ENCODE measurements at regions not wholly inside any gene's neighbourhood (a gene's known extent, or its start where the extent isn't known, plus 50 kb on each side); places are given as distances from the start of the nearest gene placed in this dataset.
"Not testable (repeated sequence)": the region's sequence is repeated elsewhere in the genome, so short reads cannot be mapped to it uniquely, and the experiment has no call there.

DNA sequence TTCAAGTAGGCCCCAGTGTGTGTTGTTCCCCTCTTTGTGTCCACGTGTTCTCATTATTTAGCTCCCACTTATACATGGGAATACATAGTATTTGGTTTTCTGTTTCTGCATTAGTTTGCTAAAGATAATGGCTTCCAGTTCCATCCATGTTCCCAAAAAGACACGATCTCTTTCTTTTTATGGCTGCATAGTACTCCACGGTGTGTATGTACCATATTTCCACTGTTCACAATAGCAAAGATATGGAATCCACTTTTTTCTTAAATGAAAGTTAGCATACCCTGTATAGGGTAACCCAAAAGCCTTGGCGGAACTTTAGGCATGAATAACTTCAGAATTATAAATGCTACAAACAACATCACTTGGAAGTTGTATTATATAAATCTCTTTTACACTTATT is 83.4 kb upstream of the NDUFV2 start:
- H3K27me3 ChIP-seq: no peaks in the 10 kb centered on the region
- 97 to 99% (median 97%) methylated on average over 4 of the region's 4 CpGs for WGBS, 5 donors
- H3K27ac ChIP-seq: no peak overlapping the region
- intact Hi-C loops (cut with DNase I; ENCODE audit: low total_unique reads): no loop called here
- H3K4me1 ChIP-seq: peaks cover 11 to 18% (median 14%) of the 10 kb centered on the region in 4 donors
- H3K4me3 ChIP-seq: no peak overlapping the region
- TF ChIP-seq EP300 (IDR thresholded peaks at IDR 0.05) (no peak), POLR2A (IDR thresholded peaks at IDR 0.05) (no peak), POLR2AphosphoS5 (IDR thresholded peaks at IDR 0.05) (no peak)
- TF ChIP-seq, protein P1, sequence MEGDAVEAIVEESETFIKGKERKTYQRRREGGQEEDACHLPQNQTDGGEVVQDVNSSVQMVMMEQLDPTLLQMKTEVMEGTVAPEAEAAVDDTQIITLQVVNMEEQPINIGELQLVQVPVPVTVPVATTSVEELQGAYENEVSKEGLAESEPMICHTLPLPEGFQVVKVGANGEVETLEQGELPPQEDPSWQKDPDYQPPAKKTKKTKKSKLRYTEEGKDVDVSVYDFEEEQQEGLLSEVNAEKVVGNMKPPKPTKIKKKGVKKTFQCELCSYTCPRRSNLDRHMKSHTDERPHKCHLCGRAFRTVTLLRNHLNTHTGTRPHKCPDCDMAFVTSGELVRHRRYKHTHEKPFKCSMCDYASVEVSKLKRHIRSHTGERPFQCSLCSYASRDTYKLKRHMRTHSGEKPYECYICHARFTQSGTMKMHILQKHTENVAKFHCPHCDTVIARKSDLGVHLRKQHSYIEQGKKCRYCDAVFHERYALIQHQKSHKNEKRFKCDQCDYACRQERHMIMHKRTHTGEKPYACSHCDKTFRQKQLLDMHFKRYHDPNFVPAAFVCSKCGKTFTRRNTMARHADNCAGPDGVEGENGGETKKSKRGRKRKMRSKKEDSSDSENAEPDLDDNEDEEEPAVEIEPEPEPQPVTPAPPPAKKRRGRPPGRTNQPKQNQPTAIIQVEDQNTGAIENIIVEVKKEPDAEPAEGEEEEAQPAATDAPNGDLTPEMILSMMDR (IDR thresholded peaks at IDR 0.05): no peak
- H3K9me3 ChIP-seq: no peaks in the 10 kb centered on the region
- no peaks in the 10 kb centered on the region for H3K36me3 ChIP-seq
- no peak for DNase-seq

DNA sequence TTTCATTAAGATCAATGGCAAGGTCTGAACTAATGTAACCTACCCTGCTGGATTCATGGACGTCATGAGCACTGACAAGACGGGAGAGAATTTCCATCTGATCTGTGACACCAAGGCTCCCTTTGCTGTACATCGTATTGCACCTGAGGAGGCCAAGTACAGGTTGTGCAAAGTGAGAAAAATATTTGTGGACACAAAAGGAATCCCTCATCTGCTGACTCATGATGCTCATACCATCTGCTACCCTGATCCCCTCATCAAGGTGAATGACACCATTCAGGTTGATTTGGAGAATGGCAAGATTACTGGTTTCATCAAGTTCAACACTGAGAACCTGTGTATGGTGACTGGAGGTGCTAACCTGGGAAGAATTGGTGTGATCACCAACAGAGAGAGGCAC is 82.3 kb upstream of the NDUFV2 start:
- TF ChIP-seq, protein P1 (IDR thresholded peaks at IDR 0.05): no peak
- TF ChIP-seq POLR2A (IDR thresholded peaks at IDR 0.05) (no peak), POLR2AphosphoS5 (IDR thresholded peaks at IDR 0.05) (no peak), EP300 (IDR thresholded peaks at IDR 0.05) (no peak)
- DNase-seq: no peak
- intact Hi-C loops (cut with DNase I; ENCODE audit: low total_unique reads): no loop called here
- no peaks in the 10 kb centered on the region for H3K27me3 ChIP-seq
- no peaks in the 10 kb centered on the region for H3K36me3 ChIP-seq
- no peak overlapping the region for H3K27ac ChIP-seq
- 77 to 94% (median 93%) methylated on average over 3 of the region's 3 CpGs for WGBS, 5 donors
- peaks cover 11 to 18% (median 14%) of the 10 kb centered on the region in 4 donors for H3K4me1 ChIP-seq
- no peaks in the 10 kb centered on the region for H3K9me3 ChIP-seq
- H3K4me3 ChIP-seq: no peak overlapping the region

DNA sequence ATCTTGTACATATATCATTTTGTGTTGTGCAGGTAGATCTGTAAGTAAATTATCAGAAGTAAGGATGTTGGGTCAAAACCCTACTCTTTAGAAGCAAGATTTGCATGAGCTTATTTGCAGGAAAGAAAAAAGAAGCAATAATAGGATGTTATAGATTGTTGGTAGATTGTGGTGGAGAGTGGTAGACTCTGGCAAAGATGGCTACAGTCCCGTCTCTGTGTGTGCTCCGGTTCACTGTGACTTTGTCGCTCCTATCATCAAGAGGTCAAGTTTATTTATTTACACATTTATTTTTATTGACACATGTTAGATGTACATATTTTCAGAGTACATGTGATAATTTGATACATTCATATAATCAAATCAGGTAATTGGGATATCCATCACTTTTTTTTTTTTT is 81.0 kb upstream of the NDUFV2 start:
- Histone ChIP-seq H3K9me3 (no peaks in the 10 kb centered on the region), H3K4me1 (peaks cover 11 to 17% (median 13%) of the 10 kb centered on the region in 4 donors), H3K4me3 (no peak overlapping the region), H3K36me3 (no peaks in the 10 kb centered on the region), H3K27me3 (no peaks in the 10 kb centered on the region), H3K27ac (no peak overlapping the region)
- WGBS, 5 donors: 82 to 94% (median 90%) methylated on average over 3 of the region's 3 CpGs
- TF ChIP-seq POLR2AphosphoS5 (IDR thresholded peaks at IDR 0.05): no peak
- no peak for TF ChIP-seq EP300 (IDR thresholded peaks at IDR 0.05)
- TF ChIP-seq, protein P1 (IDR thresholded peaks at IDR 0.05): no peak
- TF ChIP-seq POLR2A (IDR thresholded peaks at IDR 0.05): no peak
- intact Hi-C loops (cut with DNase I; ENCODE audit: low total_unique reads): no loop called here
- no peak for DNase-seq

DNA sequence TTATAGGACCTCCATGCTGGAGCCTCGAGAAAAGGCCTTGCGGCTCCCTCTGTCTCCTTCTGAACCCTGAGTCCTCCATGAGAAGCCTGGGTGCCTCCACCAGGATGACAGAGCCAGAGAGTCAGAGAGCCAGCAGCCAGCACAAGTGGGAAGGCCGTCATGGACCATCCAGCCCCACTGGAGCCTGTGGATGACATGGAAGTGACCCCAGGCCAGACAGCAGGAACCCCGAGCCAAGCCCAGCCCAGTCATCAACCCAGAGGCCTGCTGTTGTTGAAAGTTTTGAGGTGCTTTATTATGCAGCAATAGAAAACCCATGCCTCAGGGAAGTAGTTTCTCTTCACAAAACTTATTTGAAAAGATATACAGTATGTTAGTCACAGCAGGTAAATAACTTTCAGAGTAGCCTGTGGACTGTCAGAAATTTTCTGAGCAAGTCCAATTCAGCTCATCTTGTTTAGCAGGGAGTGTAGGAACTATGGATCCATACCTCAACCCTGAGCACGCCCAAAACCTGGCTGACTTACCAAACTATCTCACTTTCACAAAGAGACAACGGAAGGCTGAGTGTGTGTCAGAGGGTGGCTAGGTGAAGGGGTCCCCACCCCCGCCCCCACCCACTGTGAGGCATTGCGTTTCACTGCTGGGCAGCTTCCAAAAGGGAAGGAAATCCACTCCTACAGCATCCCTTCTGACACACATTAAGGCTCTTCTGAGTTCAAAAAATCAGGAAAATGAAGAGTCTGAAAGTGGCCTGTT is 79.9 kb upstream of the NDUFV2 start:
- intact Hi-C loops (cut with DNase I; ENCODE audit: low total_unique reads): no loop called here
- Histone ChIP-seq H3K9me3 (no peaks in the 10 kb centered on the region), H3K27ac (no peak overlapping the region), H3K27me3 (no peaks in the 10 kb centered on the region), H3K4me1 (peaks cover 3 to 5% (median 3%) of the 10 kb centered on the region in 4 donors), H3K4me3 (no peak overlapping the region), H3K36me3 (no peaks in the 10 kb centered on the region)
- TF ChIP-seq, protein P1 (IDR thresholded peaks at IDR 0.05): no peak
- TF ChIP-seq POLR2A (IDR thresholded peaks at IDR 0.05): no peak
- no peak for TF ChIP-seq EP300 (IDR thresholded peaks at IDR 0.05)
- no peak for TF ChIP-seq POLR2AphosphoS5 (IDR thresholded peaks at IDR 0.05)
- DNase-seq: no peak
- WGBS, 5 donors: 76 to 85% (median 81%) methylated on average over 8 of the region's 8 CpGs

DNA sequence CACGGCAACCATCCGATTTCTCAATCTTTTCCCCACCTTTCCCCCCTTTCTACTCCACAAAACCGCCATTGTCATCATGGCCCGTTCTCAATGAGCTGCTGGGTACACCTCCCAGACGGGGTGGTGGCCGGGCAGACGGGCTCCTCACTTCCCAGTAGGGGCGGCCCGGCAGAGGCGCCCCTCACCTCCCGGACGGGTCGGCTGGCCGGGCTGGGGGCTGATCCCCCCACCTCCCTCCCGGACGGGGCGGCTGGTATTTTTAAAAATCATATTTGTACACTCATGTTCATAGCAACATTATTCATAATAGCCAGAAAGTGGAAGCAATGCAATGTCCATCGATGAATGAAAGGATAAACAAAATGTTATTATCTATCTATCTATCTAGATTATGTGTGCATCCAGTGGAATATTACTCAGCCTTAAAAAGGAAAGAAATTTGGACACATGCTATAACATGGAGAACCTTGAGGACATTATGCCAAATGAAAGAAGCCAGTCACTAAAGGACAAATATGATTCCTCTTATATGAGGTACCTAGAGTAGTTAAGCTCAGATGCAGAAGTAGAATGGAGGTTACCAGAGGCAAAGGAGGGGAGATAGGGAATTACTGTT is 78.4 kb upstream of the NDUFV2 start:
- H3K36me3 ChIP-seq; H3K27ac ChIP-seq; H3K9me3 ChIP-seq; DNase-seq; H3K27me3 ChIP-seq; H3K4me1 ChIP-seq; intact Hi-C loops (cut with DNase I; ENCODE audit: low total_unique reads); H3K4me3 ChIP-seq: not testable (repeated sequence)
- 95 to 99% (median 97%) methylated on average over 4 to 14 of the region's 18 CpGs for WGBS, 5 donors
